ENCODE measurements at regions not wholly inside any gene's neighbourhood (a gene's known extent, or its start where the extent isn't known, plus 50 kb on each side); places are given as distances from the start of the nearest gene placed in this dataset.

DNA sequence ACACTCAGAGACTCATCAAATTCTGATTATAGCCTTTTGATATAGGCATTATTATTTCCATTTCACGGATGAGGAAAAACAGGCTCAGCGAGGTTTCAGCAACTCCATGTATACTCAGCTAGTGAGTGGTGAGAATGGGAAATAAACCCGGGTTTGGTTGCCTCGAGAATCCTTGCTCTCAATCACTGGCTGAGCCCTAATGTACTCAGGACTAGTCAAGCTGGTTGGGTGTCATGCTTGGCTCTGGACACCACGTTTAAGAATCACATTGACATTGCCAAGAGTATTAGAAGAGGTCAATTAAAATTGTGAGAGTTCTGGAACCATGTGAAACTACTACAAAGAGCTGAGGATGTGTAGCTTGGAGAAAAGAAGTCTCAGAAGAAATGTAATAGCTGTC, 444.5 kb downstream of the MFSD1 start:
- TF ChIP-seq POLR2A (IDR thresholded peaks at IDR 0.05; ENCODE audit: low read length): no peak
- TF ChIP-seq GATA1 (IDR thresholded peaks at IDR 0.05; ENCODE audit: low read depth, low read length): no peak

Data from erythroblast (primary cell).